Keratinocyte (primary cell): ENCODE measurements at regions not wholly inside any gene's neighbourhood (a gene's known extent, or its start where the extent isn't known, plus 50 kb on each side); places are given as distances from the start of the nearest gene placed in this dataset.

ENCODE experiments used
- DNase-seq: peaks from one replicate; pipeline ENCODE4 v3.0.0-alpha.2; 2011; ENCODE audit warnings: low read depth, missing footprints, low spot score
- FAIRE-seq: peaks from 2 replicates; lab custom pipeline; 2011; peaks lifted over from hg19 to GRCh38; lab: Jason Lieb, UNC
- H2AFZ ChIP-seq: 2 replicates; pipeline ENCODE4 v1.6.0; 2012; ENCODE audit warnings: low read length, control low read depth, inconsistent platforms; ENCODE audit not compliant: control insufficient read depth
- H3K27ac ChIP-seq: 2 replicates; pipeline ENCODE4 v1.5.1; 2011; ENCODE audit warnings: low read length; ENCODE audit not compliant: control insufficient read depth, insufficient read depth
- H3K27me3 ChIP-seq: 3 replicates; pipeline ENCODE4 v1.6.0; 2011; ENCODE audit warnings: low read length; ENCODE audit not compliant: control insufficient read depth, insufficient read depth; ENCODE audit errors: extremely low read depth
- H3K36me3 ChIP-seq, 2 experiments: 2 replicates in 1 of 2; 3 replicates in 1 of 2; pipeline ENCODE4 v1.5.1; 2011; ENCODE audit warnings: low read length in 2 of 2, mild to moderate bottlenecking in 1 of 2; ENCODE audit not compliant: control insufficient read depth in 2 of 2, insufficient read depth in 2 of 2; ENCODE audit errors: extremely low read depth in 1 of 2
- H3K4me1 ChIP-seq: 3 replicates; pipeline ENCODE4 v1.5.1; 2011; ENCODE audit warnings: low read length; ENCODE audit not compliant: control insufficient read depth, insufficient read depth; ENCODE audit errors: extremely low read depth
- H3K4me2 ChIP-seq: 3 replicates; pipeline ENCODE4 v1.6.0; 2011; ENCODE audit warnings: low read depth, low read length; ENCODE audit not compliant: control insufficient read depth, insufficient read depth; ENCODE audit errors: extremely low read depth
- H3K4me3 ChIP-seq, 3 experiments: fragments of 200-600 bp in 1 of 3; sonication (generic) in 1 of 3; 2 replicates in 2 of 3; 3 replicates in 1 of 3; pipeline ENCODE4 v1.5.1; 2011 to 2016; ENCODE audit warnings: low read length in 3 of 3, mild to moderate bottlenecking in 3 of 3, control low read depth in 2 of 3, inconsistent platforms in 1 of 3, low read depth in 1 of 3, mixed read lengths in 1 of 3, mixed run types in 1 of 3, moderate library complexity in 1 of 3; ENCODE audit not compliant: control insufficient read depth in 2 of 3, insufficient read depth in 2 of 3; ENCODE audit errors: extremely low read depth in 1 of 3
- H3K79me2 ChIP-seq: 2 replicates; pipeline ENCODE4 v1.6.0; 2012; ENCODE audit warnings: low read length; ENCODE audit not compliant: control insufficient read depth, insufficient read depth
- H3K9ac ChIP-seq: 3 replicates; pipeline ENCODE4 v1.6.0; 2011; ENCODE audit warnings: low read length; ENCODE audit not compliant: control insufficient read depth, insufficient read depth; ENCODE audit errors: extremely low read depth
- H3K9me1 ChIP-seq: 3 replicates; pipeline ENCODE4 v1.6.0; 2011; ENCODE audit warnings: low read length; ENCODE audit not compliant: control insufficient read depth, insufficient read depth; ENCODE audit errors: extremely low read depth
- H3K9me3 ChIP-seq: 2 replicates; pipeline ENCODE4 v1.5.1; 2012; ENCODE audit warnings: low read depth, low read length; ENCODE audit not compliant: control insufficient read depth
- H4K20me1 ChIP-seq: 3 replicates; pipeline ENCODE4 v1.6.0; 2011; ENCODE audit warnings: low read length; ENCODE audit not compliant: control insufficient read depth, insufficient read depth; ENCODE audit errors: extremely low read depth
- CTCF ChIP-seq, 3 experiments: IDR thresholded peaks in 1 of 3; conservative IDR thresholded peaks in 1 of 3; optimal IDR thresholded peaks in 1 of 3; 2 replicates in 2 of 3; 3 replicates in 1 of 3; pipeline versions ENCODE3 to v1.5.1; 2011; ENCODE audit warnings: low read length in 3 of 3, mild to moderate bottlenecking in 3 of 3, moderate library complexity in 2 of 3, control low read depth in 1 of 3, inconsistent platforms in 1 of 3; ENCODE audit not compliant: insufficient read depth in 2 of 3; ENCODE audit errors: extremely low read depth in 1 of 3
- EZH2 ChIP-seq: IDR thresholded peaks from one replicate; pipeline ENCODE4 v1.6.1; 2012; ENCODE audit warnings: inconsistent platforms, mild to moderate bottlenecking, low read length, moderate library complexity
- dilution Hi-C: fragments of 300-500 bp; cut with MboI; formaldehyde crosslinking; loops from one replicate; pipeline ENCODE4 v1.7.0; 2020; ENCODE audit warnings: low sequenced_read_pairs; ENCODE audit not compliant: extremely low pct_ligation_motif_present

DNA sequence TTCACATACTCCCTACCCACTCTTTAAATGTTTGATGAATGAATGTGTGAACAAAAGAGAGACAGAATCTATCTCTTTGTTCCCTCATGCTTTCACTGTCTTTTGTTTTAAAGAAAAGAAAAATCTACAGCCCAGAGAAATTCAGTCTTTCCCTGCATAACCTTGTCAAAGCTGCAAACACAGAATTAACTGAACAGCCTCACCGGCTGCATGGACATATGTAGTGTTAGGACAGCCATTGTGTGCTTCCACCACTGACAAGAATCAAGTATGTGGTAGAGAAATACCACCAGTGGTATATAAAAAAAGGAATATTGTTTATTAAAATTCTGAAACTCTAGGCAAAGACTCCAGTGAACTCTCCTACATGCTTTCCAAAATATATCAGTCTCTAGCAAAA lies 348.4 kb upstream of the NBEA start:
- Histone ChIP-seq H3K4me3 (no peak overlapping the region), H3K79me2 (no peaks in the 10 kb centered on the region), H3K36me3 (no peaks in the 10 kb centered on the region), H3K4me1 (no peaks in the 10 kb centered on the region), H4K20me1 (no peaks in the 10 kb centered on the region), H3K27ac (no peak overlapping the region), H3K9ac (no peak overlapping the region), H3K27me3 (no peaks in the 10 kb centered on the region), H2AFZ (no peak overlapping the region), H3K9me1 (no peaks in the 10 kb centered on the region), H3K4me2 (no peak overlapping the region), H3K9me3 (no peaks in the 10 kb centered on the region)
- dilution Hi-C loops = no loop called here
- FAIRE-seq = no peak
- TF ChIP-seq CTCF (optimal IDR thresholded peaks at IDR 0.05 in 1 of 3, IDR thresholded peaks at IDR 0.05 in 1 of 3, conservative IDR thresholded peaks at IDR 0.05 in 1 of 3; ENCODE audit: extremely low read depth in 1 of 3, insufficient read depth in 2 of 3, low read length in 3 of 3) (no peak), EZH2 (no peak)
- no peak for DNase-seq

- H4K20me1 ChIP-seq = no peaks in the 10 kb centered on the region
- H3K9me1 ChIP-seq = no peaks in the 10 kb centered on the region
- no peaks in the 10 kb centered on the region for H3K9me3 ChIP-seq
- TF ChIP-seq CTCF (optimal IDR thresholded peaks at IDR 0.05 in 1 of 3, IDR thresholded peaks at IDR 0.05 in 1 of 3, conservative IDR thresholded peaks at IDR 0.05 in 1 of 3; ENCODE audit: extremely low read depth in 1 of 3, insufficient read depth in 2 of 3, low read length in 3 of 3) = no peak
- TF ChIP-seq EZH2 = no peak
- H2AFZ ChIP-seq = no peak overlapping the region
- no peaks in the 10 kb centered on the region for H3K4me1 ChIP-seq
- H3K27me3 ChIP-seq = no peaks in the 10 kb centered on the region
- no peaks in the 10 kb centered on the region for H3K36me3 ChIP-seq
- no peaks in the 10 kb centered on the region for H3K79me2 ChIP-seq
- H3K4me2 ChIP-seq = no peak overlapping the region
- H3K27ac ChIP-seq = no peak overlapping the region
- no peak overlapping the region for H3K4me3 ChIP-seq
- no peak for FAIRE-seq
- dilution Hi-C loops = no loop called here
- DNase-seq = no peak
- H3K9ac ChIP-seq = no peak overlapping the region
Observed at GRCh38 chr13:34594507-34594906, 347.6 kb upstream of the NBEA start.
